Stimulated activated CD4-positive, alpha-beta T cell treated with anti-CD3 and anti-CD28 coated beads, Interleukin-1b, Interleukin-23, amount 100 ng/mL, for 4 hours (primary cell): ENCODE measurements at regions not wholly inside any gene's neighbourhood (a gene's known extent, or its start where the extent isn't known, plus 50 kb on each side); places are given as distances from the start of the nearest gene placed in this dataset.

Experiments
- DNase-seq, 2 donors: peaks; one replicate each; pipeline ENCODE4 v3.0.0-alpha.2; 2020; ENCODE audit warnings: low read depth in 2 of 2

- DNase-seq: no peak
Observed at GRCh38 chr6:101296169-101296960, 97.1 kb upstream of the GRIK2 start.

- no peak for DNase-seq
Observed at GRCh38 chr6:101302593-101302992, 90.9 kb upstream of the GRIK2 start.

- no peak for DNase-seq
Observed at GRCh38 chr6:101303495-101303894, 90.0 kb upstream of the GRIK2 start.

- no peak for DNase-seq
Observed at GRCh38 chr6:101312652-101313051, 80.9 kb upstream of the GRIK2 start.

DNA sequence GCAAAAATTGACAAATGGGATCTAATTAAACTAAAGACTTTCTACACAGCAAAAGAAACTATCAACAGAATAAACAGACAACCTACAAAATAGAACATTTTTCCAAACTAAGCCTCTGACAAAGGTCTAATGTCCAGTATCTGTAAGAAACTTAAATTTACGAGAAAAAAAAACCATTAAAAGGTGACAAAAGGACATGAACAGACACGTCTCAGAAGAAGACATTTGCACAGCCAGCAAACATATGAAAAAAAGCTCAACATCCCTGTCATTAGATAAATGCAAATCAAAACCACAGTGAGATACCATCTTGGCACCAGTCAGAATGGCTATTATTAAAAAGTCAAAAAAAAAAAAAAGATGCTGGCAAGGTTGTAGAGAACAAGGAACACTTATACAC is 70.6 kb upstream of the GRIK2 start:
- no peak for DNase-seq

DNA sequence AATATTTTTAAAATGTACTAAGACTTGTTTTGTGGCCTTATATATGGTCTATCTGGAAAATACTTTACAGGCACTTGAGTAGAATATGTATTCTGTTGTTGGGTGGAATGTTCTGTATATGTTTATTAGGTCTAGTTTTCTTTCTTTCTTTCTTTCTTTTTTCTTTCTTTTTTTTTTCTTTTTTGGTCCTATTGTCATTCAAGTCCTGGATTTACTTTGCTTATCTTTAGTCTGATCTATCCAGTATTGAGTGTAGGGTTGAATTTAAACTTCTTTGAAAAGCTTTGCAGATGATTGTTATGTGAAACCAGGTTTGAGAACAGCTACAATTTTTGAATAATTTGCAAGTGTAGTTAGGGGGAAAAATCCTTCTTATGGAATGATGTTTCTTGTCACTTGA is 67.1 kb upstream of the GRIK2 start:
- no peak for DNase-seq

DNA sequence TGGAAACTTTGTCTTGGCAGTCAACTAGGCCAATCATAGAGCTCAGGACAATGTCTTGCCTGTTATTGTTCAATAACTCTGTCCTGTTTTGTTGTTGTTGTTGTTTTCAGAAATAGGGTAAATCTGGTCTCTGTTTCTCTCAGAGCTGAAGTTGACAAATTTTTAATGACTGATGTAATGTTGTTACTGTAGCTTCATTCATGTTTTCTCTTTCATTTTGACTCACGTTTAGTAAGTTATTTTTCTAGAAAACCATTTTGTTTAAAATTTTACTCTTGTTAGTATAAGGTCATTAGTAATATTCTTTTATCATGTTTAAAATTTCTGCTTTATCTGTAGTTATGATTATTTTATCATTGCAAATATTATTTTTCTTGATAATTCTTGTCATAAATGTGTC is 51.6 kb upstream of the GRIK2 start:
- no peak for DNase-seq
